SK-N-MC (cell line): ENCODE measurements at regions not wholly inside any gene's neighbourhood (a gene's known extent, or its start where the extent isn't known, plus 50 kb on each side); places are given as distances from the start of the nearest gene placed in this dataset.

ENCODE experiments used
- DNase-seq: peaks from one replicate; pipeline ENCODE4 v3.0.0-alpha.2; 2011; ENCODE audit warnings: low read depth, low spot score
- H3K27ac ChIP-seq: fragments of 200-600 bp; sonication (generic); 2 replicates; pipeline ENCODE4 v1.5.1; 2016; ENCODE audit warnings: mixed run types
- H3K36me3 ChIP-seq: fragments of 200-600 bp; sonication (generic); 2 replicates; pipeline ENCODE4 v1.6.1; 2017; ENCODE audit warnings: antibody characterized with exemption, low read length, mixed read lengths; ENCODE audit not compliant: insufficient read depth
- H3K4me3 ChIP-seq: fragments of 200-600 bp; sonication (generic); 2 replicates; pipeline ENCODE4 v1.5.1; 2016
- H3K9ac ChIP-seq: fragments of 200-600 bp; sonication (generic); 2 replicates; pipeline ENCODE4 v1.8.0; 2017; ENCODE audit warnings: mixed run types, mixed read lengths; ENCODE audit not compliant: insufficient read length
- H3K9me3 ChIP-seq: fragments of 200-600 bp; sonication (generic); 2 replicates; pipeline ENCODE4 v1.6.1; 2017; ENCODE audit warnings: low read depth, mild to moderate bottlenecking, antibody characterized with exemption, low read length, moderate library complexity, mixed read lengths
- EZH2 ChIP-seq: fragments of 200-600 bp; sonication (generic); IDR thresholded peaks from one replicate; pipeline ENCODE4 v1.6.1; 2017; ENCODE audit warnings: antibody characterized with exemption
- FOXP2 ChIP-seq: optimal IDR thresholded peaks from 2 replicates; pipeline ENCODE3; 2011; ENCODE audit warnings: mild to moderate bottlenecking, moderate library complexity; ENCODE audit not compliant: insufficient read depth; ENCODE audit errors: extremely low read length, control extremely low read depth
- POLR2AphosphoS5 ChIP-seq: IDR thresholded peaks from 2 replicates; pipeline ENCODE4 v1.6.1; 2012; ENCODE audit warnings: mild to moderate bottlenecking, low read depth, low read length, borderline replicate concordance

GRCh38 chr2:175465101-175465500, 283.6 kb upstream of the ATP5MC3 start:
- Histone ChIP-seq H3K27ac (no peak overlapping the region), H3K9ac (no peak overlapping the region), H3K36me3 (no peaks in the 10 kb centered on the region), H3K4me3 (no peak overlapping the region), H3K9me3 (no peaks in the 10 kb centered on the region)
- DNase-seq: no peak
- TF ChIP-seq EZH2 (no peak), POLR2AphosphoS5 (no peak), FOXP2 (no peak)

GRCh38 chr2:175464311-175464670, 282.8 kb upstream of the ATP5MC3 start:
- TF ChIP-seq EZH2 (no peak), POLR2AphosphoS5 (no peak), FOXP2 (no peak)
- Histone ChIP-seq H3K9me3 (no peaks in the 10 kb centered on the region), H3K4me3 (no peak overlapping the region), H3K9ac (no peak overlapping the region), H3K27ac (no peak overlapping the region), H3K36me3 (no peaks in the 10 kb centered on the region)
- DNase-seq: no peak

GRCh38 chr2:175463589-175464310, 282.2 kb upstream of the ATP5MC3 start:
- no peak for DNase-seq
- Histone ChIP-seq H3K36me3 (no peaks in the 10 kb centered on the region), H3K27ac (no peak overlapping the region), H3K9ac (no peak overlapping the region), H3K4me3 (no peak overlapping the region), H3K9me3 (no peaks in the 10 kb centered on the region)
- no peak for TF ChIP-seq EZH2
- no peak for TF ChIP-seq FOXP2
- no peak for TF ChIP-seq POLR2AphosphoS5

- Histone ChIP-seq H3K9me3 (no peaks in the 10 kb centered on the region), H3K27ac (no peak overlapping the region), H3K9ac (no peak overlapping the region), H3K36me3 (no peaks in the 10 kb centered on the region), H3K4me3 (no peak overlapping the region)
- no peak for TF ChIP-seq EZH2
- DNase-seq: no peak
These were observed 281.7 kb upstream of the ATP5MC3 start for GRCh38 chr2:175463169-175463568.

GRCh38 chr2:175462246-175462645, 280.7 kb upstream of the ATP5MC3 start:
- no peak overlapping the region for H3K4me3 ChIP-seq
- H3K27ac ChIP-seq: no peak overlapping the region
- no peaks in the 10 kb centered on the region for H3K9me3 ChIP-seq
- TF ChIP-seq POLR2AphosphoS5 (no peak), EZH2 (no peak), FOXP2 (no peak)
- no peak for DNase-seq
- H3K9ac ChIP-seq: no peak overlapping the region
- no peaks in the 10 kb centered on the region for H3K36me3 ChIP-seq

- H3K9ac ChIP-seq: no peak overlapping the region
- H3K36me3 ChIP-seq: no peaks in the 10 kb centered on the region
- H3K27ac ChIP-seq: no peak overlapping the region
- H3K4me3 ChIP-seq: no peak overlapping the region
- no peaks in the 10 kb centered on the region for H3K9me3 ChIP-seq
- no peak for DNase-seq
- TF ChIP-seq EZH2: no peak
- TF ChIP-seq FOXP2: no peak
- no peak for TF ChIP-seq POLR2AphosphoS5
These were observed 280.3 kb upstream of the ATP5MC3 start for GRCh38 chr2:175461839-175462238.

- no peak overlapping the region for H3K9ac ChIP-seq
- no peak for DNase-seq
- H3K36me3 ChIP-seq: no peaks in the 10 kb centered on the region
- TF ChIP-seq FOXP2: no peak
- no peak for TF ChIP-seq EZH2
- TF ChIP-seq POLR2AphosphoS5: no peak
- no peak overlapping the region for H3K4me3 ChIP-seq
- no peaks in the 10 kb centered on the region for H3K9me3 ChIP-seq
- H3K27ac ChIP-seq: no peak overlapping the region
These were observed 276.5 kb upstream of the ATP5MC3 start for GRCh38 chr2:175457895-175458448.

GRCh38 chr2:175454953-175455389, 273.5 kb upstream of the ATP5MC3 start:
- Histone ChIP-seq H3K36me3 (no peaks in the 10 kb centered on the region), H3K9ac (no peak overlapping the region), H3K9me3 (no peaks in the 10 kb centered on the region), H3K4me3 (no peak overlapping the region), H3K27ac (no peak overlapping the region)
- TF ChIP-seq FOXP2 (no peak), EZH2 (no peak), POLR2AphosphoS5 (no peak)
- no peak for DNase-seq
